H9 (cell line): ENCODE measurements at regions not wholly inside any gene's neighbourhood (a gene's known extent, or its start where the extent isn't known, plus 50 kb on each side); places are given as distances from the start of the nearest gene placed in this dataset.

Experiments
- DNase-seq: peaks from one replicate; pipeline ENCODE4 v3.0.0-alpha.2; 2017
- H2AFZ ChIP-seq: one replicate; pipeline ENCODE4 v1.6.1; 2013; ENCODE audit warnings: mild to moderate bottlenecking, low read length, control low read depth, moderate library complexity
- H2AK5ac ChIP-seq: 2 replicates; pipeline ENCODE4 v1.6.1; 2013; ENCODE audit warnings: low read length, control low read depth, mixed read lengths; ENCODE audit not compliant: insufficient read length
- H2BK120ac ChIP-seq: one replicate; pipeline ENCODE4 v1.6.1; 2013; ENCODE audit warnings: low read depth, mild to moderate bottlenecking, low read length, control low read depth, inconsistent platforms; ENCODE audit not compliant: poor library complexity, severe bottlenecking
- H2BK12ac ChIP-seq: 2 replicates; pipeline ENCODE4 v1.6.1; 2013; ENCODE audit warnings: low read length, control low read depth, mixed read lengths, low read depth; ENCODE audit not compliant: insufficient read length
- H2BK15ac ChIP-seq: 2 replicates; pipeline ENCODE4 v1.6.1; 2013; ENCODE audit warnings: low read depth, low read length, control low read depth
- H2BK20ac ChIP-seq: one replicate; pipeline ENCODE4 v1.6.1; 2013; ENCODE audit warnings: low read depth, mild to moderate bottlenecking, low read length, control low read depth, inconsistent platforms; ENCODE audit not compliant: poor library complexity, severe bottlenecking
- H2BK5ac ChIP-seq: 2 replicates; pipeline ENCODE4 v1.6.1; 2013; ENCODE audit warnings: low read length, control low read depth, mixed read lengths; ENCODE audit not compliant: insufficient read length
- H3K14ac ChIP-seq: 2 replicates; pipeline ENCODE4 v1.6.1; 2013; ENCODE audit warnings: low read length, control low read depth; ENCODE audit not compliant: insufficient read depth
- H3K18ac ChIP-seq: 2 replicates; pipeline ENCODE4 v1.6.1; 2013; ENCODE audit warnings: low read depth, mild to moderate bottlenecking, mixed read lengths, low read length, control low read depth; ENCODE audit not compliant: insufficient read length
- H3K23ac ChIP-seq: 2 replicates; pipeline ENCODE4 v1.6.1; 2013; ENCODE audit warnings: low read length, control low read depth, mixed read lengths, low read depth; ENCODE audit not compliant: insufficient read length
- H3K23me2 ChIP-seq: 2 replicates; pipeline ENCODE4 v1.6.1; 2013; ENCODE audit warnings: low read depth, mild to moderate bottlenecking, mixed read lengths, low read length, control low read depth; ENCODE audit not compliant: insufficient read length, poor library complexity, severe bottlenecking
- H3K27ac ChIP-seq: 2 replicates; pipeline ENCODE4 v1.5.1; 2013; ENCODE audit warnings: low read length, control low read depth, mixed read lengths, low read depth; ENCODE audit not compliant: insufficient read length
- H3K27me3 ChIP-seq: 2 replicates; pipeline ENCODE4 v1.6.1; 2013; ENCODE audit warnings: low read length, control low read depth, inconsistent platforms; ENCODE audit not compliant: insufficient read depth
- H3K4ac ChIP-seq: 2 replicates; pipeline ENCODE4 v1.6.1; 2013; ENCODE audit warnings: low read depth, mild to moderate bottlenecking, control low read depth, inconsistent platforms, low read length, moderate library complexity
- H3K4me1 ChIP-seq: 2 replicates; pipeline ENCODE4 v1.6.1; 2013; ENCODE audit warnings: low read length, control low read depth, inconsistent platforms; ENCODE audit not compliant: insufficient read depth
- H3K4me2 ChIP-seq: 2 replicates; pipeline ENCODE4 v1.6.1; 2013; ENCODE audit warnings: low read length, control low read depth, mixed read lengths; ENCODE audit not compliant: insufficient read length, insufficient read depth
- H3K56ac ChIP-seq: 2 replicates; pipeline ENCODE4 v1.6.1; 2013; ENCODE audit warnings: low read depth, mild to moderate bottlenecking, mixed read lengths, low read length, control low read depth; ENCODE audit not compliant: insufficient read length
- H3K79me1 ChIP-seq: 2 replicates; pipeline ENCODE4 v1.6.1; 2013; ENCODE audit warnings: low read depth, mild to moderate bottlenecking, moderate library complexity, low read length, control low read depth, inconsistent platforms; ENCODE audit not compliant: insufficient read depth, poor library complexity, severe bottlenecking
- H3K79me2 ChIP-seq: 2 replicates; pipeline ENCODE4 v1.6.1; 2013; ENCODE audit warnings: low read length, control low read depth, inconsistent platforms; ENCODE audit not compliant: insufficient read depth
- H3K9ac ChIP-seq: 2 replicates; pipeline ENCODE4 v1.6.1; 2013; ENCODE audit warnings: low read length, control low read depth, mixed read lengths; ENCODE audit not compliant: insufficient read length; ENCODE audit errors: extremely low read depth
- H3K9me3 ChIP-seq: one replicate; pipeline ENCODE4 v1.6.1; 2013; ENCODE audit warnings: low read depth, low read length, inconsistent platforms; ENCODE audit not compliant: control insufficient read depth
- H3T11ph ChIP-seq: one replicate; pipeline ENCODE4 v1.6.1; 2013; ENCODE audit warnings: mild to moderate bottlenecking, low read length, control low read depth, inconsistent platforms
- H4K20me1 ChIP-seq: one replicate; pipeline ENCODE4 v1.6.1; 2013; ENCODE audit not compliant: control insufficient read depth, insufficient read length, insufficient read depth
- H4K5ac ChIP-seq: 2 replicates; pipeline ENCODE4 v1.6.1; 2013; ENCODE audit warnings: low read depth, mild to moderate bottlenecking, mixed read lengths, low read length, control low read depth; ENCODE audit not compliant: insufficient read length
- H4K8ac ChIP-seq: replicated peaks from 2 replicates; pipeline ENCODE4 v1.6.1; 2013; ENCODE audit warnings: low read length, control low read depth, mixed read lengths, low read depth; ENCODE audit not compliant: insufficient read length
- H4K91ac ChIP-seq: 2 replicates; pipeline ENCODE4 v1.6.1; 2013; ENCODE audit warnings: low read depth, mild to moderate bottlenecking, moderate library complexity, mixed read lengths, low read length, control low read depth; ENCODE audit not compliant: insufficient read length
- H3K27ac Mint-ChIP-seq, 3 experiments: 2 replicates in 2 of 3; 3 replicates in 1 of 3; pipeline ENCODE4 v1.8.0; 2020 to 2021; ENCODE audit warnings: mixed read lengths in 3 of 3, mild to moderate bottlenecking in 1 of 3, moderate library complexity in 1 of 3
- H3K27me3 Mint-ChIP-seq: 2 replicates; pipeline ENCODE4 v1.8.0; 2021; ENCODE audit warnings: low read depth, mild to moderate bottlenecking, moderate library complexity, mixed read lengths
- H3K36me3 Mint-ChIP-seq, 3 experiments: 2 replicates in 2 of 3; 3 replicates in 1 of 3; pipeline ENCODE4 v1.8.0; 2020 to 2021; ENCODE audit warnings: low read depth in 3 of 3, mixed read lengths in 3 of 3; ENCODE audit not compliant: insufficient read depth in 1 of 3
- H3K4me1 Mint-ChIP-seq, 2 experiments: 2 replicates each; pipeline ENCODE4 v1.8.0; 2020; ENCODE audit warnings: mixed read lengths in 2 of 2
- H3K4me3 Mint-ChIP-seq, 2 experiments: 2 replicates in 1 of 2; 3 replicates in 1 of 2; pipeline ENCODE4 v1.8.0; 2020 to 2021; ENCODE audit warnings: mild to moderate bottlenecking in 2 of 2, mixed read lengths in 2 of 2, moderate library complexity in 1 of 2
- H3K9me3 Mint-ChIP-seq, 2 experiments: 2 replicates in 1 of 2; 3 replicates in 1 of 2; pipeline ENCODE4 v1.8.0; 2020; ENCODE audit warnings: mild to moderate bottlenecking in 2 of 2, mixed read lengths in 2 of 2, moderate library complexity in 1 of 2
- WGBS: extraction: QIAGEN DNeasy Blood & Tissue Kit; methylation state at CpG from one replicate; pipeline ENCODE4 v1.1.7; 2013; ENCODE audit warnings: missing lambda C conversion rate, low lambda C conversion rate, mixed read lengths; ENCODE audit not compliant: insufficient read length; ENCODE audit errors: extremely low coverage; 5-methylcytosine and 5-hydroxymethylcytosine counted together
- TF ChIP-seq, protein P1 (sequence below): fragments of 200-600 bp; sonication (generic); conservative IDR thresholded peaks from 3 replicates; pipeline ENCODE4 v1.8.0; 2021; ENCODE audit warnings: antibody characterized with exemption, mild to moderate bottlenecking

- WGBS, result no CpG with 5 or more reads among the region's 2 CpGs
- no peak overlapping the region for H2BK20ac ChIP-seq
- no peaks in the 10 kb centered on the region for H3K79me2 ChIP-seq
- no peak overlapping the region for H3K56ac ChIP-seq
- no peak overlapping the region for H2BK15ac ChIP-seq
- TF ChIP-seq, protein P1, sequence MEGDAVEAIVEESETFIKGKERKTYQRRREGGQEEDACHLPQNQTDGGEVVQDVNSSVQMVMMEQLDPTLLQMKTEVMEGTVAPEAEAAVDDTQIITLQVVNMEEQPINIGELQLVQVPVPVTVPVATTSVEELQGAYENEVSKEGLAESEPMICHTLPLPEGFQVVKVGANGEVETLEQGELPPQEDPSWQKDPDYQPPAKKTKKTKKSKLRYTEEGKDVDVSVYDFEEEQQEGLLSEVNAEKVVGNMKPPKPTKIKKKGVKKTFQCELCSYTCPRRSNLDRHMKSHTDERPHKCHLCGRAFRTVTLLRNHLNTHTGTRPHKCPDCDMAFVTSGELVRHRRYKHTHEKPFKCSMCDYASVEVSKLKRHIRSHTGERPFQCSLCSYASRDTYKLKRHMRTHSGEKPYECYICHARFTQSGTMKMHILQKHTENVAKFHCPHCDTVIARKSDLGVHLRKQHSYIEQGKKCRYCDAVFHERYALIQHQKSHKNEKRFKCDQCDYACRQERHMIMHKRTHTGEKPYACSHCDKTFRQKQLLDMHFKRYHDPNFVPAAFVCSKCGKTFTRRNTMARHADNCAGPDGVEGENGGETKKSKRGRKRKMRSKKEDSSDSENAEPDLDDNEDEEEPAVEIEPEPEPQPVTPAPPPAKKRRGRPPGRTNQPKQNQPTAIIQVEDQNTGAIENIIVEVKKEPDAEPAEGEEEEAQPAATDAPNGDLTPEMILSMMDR, result no peak
- H3K9me3 ChIP-seq, result no peaks in the 10 kb centered on the region
- no peak overlapping the region for H2BK120ac ChIP-seq
- H4K20me1 ChIP-seq, result no peaks in the 10 kb centered on the region
- no peak overlapping the region for H3K14ac ChIP-seq
- no peak overlapping the region for H2AFZ ChIP-seq
- H3K4ac ChIP-seq, result no peak overlapping the region
- no peak overlapping the region for H4K5ac ChIP-seq
- H3K27ac ChIP-seq, result no peak overlapping the region
- H3K4me3 Mint-ChIP-seq, result no peak overlapping the region
- no peak overlapping the region for H2BK12ac ChIP-seq
- H3K23ac ChIP-seq, result no peak overlapping the region
- H3K4me2 ChIP-seq, result no peak overlapping the region
- no peak overlapping the region for H3T11ph ChIP-seq
- no peaks in the 10 kb centered on the region for H3K9me3 Mint-ChIP-seq
- no peak overlapping the region for H2AK5ac ChIP-seq
- H3K36me3 Mint-ChIP-seq, result peaks cover 0 to 5% (median 0%) of the 10 kb centered on the region in 3 experiments; a peak in 3 of 7 replicates
- H3K27me3 Mint-ChIP-seq, result no peaks in the 10 kb centered on the region
- no peak overlapping the region for H3K18ac ChIP-seq
- no peak overlapping the region for H4K91ac ChIP-seq
- no peak overlapping the region for H4K8ac ChIP-seq
- peaks cover 22 to 35% of the 10 kb centered on the region in 2 experiments for H3K4me1 Mint-ChIP-seq
- no peak overlapping the region for H3K9ac ChIP-seq
- no peaks in the 10 kb centered on the region for H3K23me2 ChIP-seq
- no peaks in the 10 kb centered on the region for H3K27me3 ChIP-seq
- H2BK5ac ChIP-seq, result no peak overlapping the region
- H3K27ac Mint-ChIP-seq, result peak overlapping the region in 2 of 3 experiments; percentile 8 to 44; a peak in 3 of 7 replicates
- H3K79me1 ChIP-seq, result no peaks in the 10 kb centered on the region
- no peak for DNase-seq
- H3K4me1 ChIP-seq, result no peaks in the 10 kb centered on the region; the same call in 1 of the 2 replicates
These were observed 461.3 kb upstream of the RORB start for GRCh38 chr9:74035786-74036185.
